HL-60 (cell line): ENCODE measurements at regions not wholly inside any gene's neighbourhood (a gene's known extent, or its start where the extent isn't known, plus 50 kb on each side); places are given as distances from the start of the nearest gene placed in this dataset. TPM values are rescaled to one million over a fixed set of nuclear protein-coding genes. Genes with fewer than 3 reads are reported as not detected.

Experiments used
- DNase-seq, 2 experiments: peaks; one replicate each; pipeline ENCODE4 v3.0.0-alpha.2; 2010 to 2020; ENCODE audit warnings: low read depth in 1 of 2, low spot score in 1 of 2
- H3K27ac ChIP-seq: fragments of 250-450 bp; sonication (Bioruptor Pico); replicated peaks from 2 replicates; pipeline ENCODE4 v1.5.1; 2020; ENCODE audit warnings: mild to moderate bottlenecking, moderate library complexity
- H3K27me3 ChIP-seq: fragments of 250-450 bp; sonication (Bioruptor Pico); 2 replicates; pipeline ENCODE4 v1.5.1; 2021; ENCODE audit warnings: mild to moderate bottlenecking, moderate library complexity; ENCODE audit not compliant: insufficient read depth, poor library complexity, severe bottlenecking
- H3K4me3 ChIP-seq: replicated peaks from 2 replicates; pipeline ENCODE4 v1.5.1; 2011; ENCODE audit warnings: mild to moderate bottlenecking, control low read depth, low read length; ENCODE audit not compliant: insufficient read depth
- CTCF ChIP-seq: IDR thresholded peaks from one replicate; pipeline ENCODE4 v1.5.1; 2011; ENCODE audit warnings: low read length, control low read depth, inconsistent platforms; ENCODE audit not compliant: insufficient read depth
- GABPA ChIP-seq: IDR thresholded peaks from 2 replicates; pipeline ENCODE4 v1.6.1; 2012; ENCODE audit warnings: low read depth
- POLR2AphosphoS5 ChIP-seq: IDR thresholded peaks from 2 replicates; pipeline ENCODE4 v1.6.1; 2012; ENCODE audit warnings: low read depth
- REST ChIP-seq: IDR thresholded peaks from 2 replicates; pipeline ENCODE4 v1.6.1; 2012; ENCODE audit warnings: low read depth; ENCODE audit not compliant: insufficient replicate concordance
- SPI1 ChIP-seq: IDR thresholded peaks from 2 replicates; pipeline ENCODE4 v1.6.1; 2012; ENCODE audit warnings: low read depth, mild to moderate bottlenecking, borderline replicate concordance
- microRNA-seq: library from miRNA; unstranded; fragments of <30 nt; microRNA quantifications from one replicate; pipeline ENCODE4, GENCODE V29; 2018

GRCh38 chr10:20343036-20343435, 526.8 kb downstream of the PLXDC2 start:
- Histone ChIP-seq H3K27me3 (no peaks in the 10 kb centered on the region), H3K27ac (no peak overlapping the region), H3K4me3 (no peak overlapping the region)
- TF ChIP-seq CTCF (no peak), POLR2AphosphoS5 (no peak), GABPA (no peak), SPI1 (no peak), REST (no peak)
- no peak for DNase-seq

Small RNA genes lying in the stretch of these regions (microRNA-seq; reads per million reads assigned to microRNA genes)
- not detected for gene MIR4675
